K562 (cell line): ENCODE measurements at regions not wholly inside any gene's neighbourhood (a gene's known extent, or its start where the extent isn't known, plus 50 kb on each side); places are given as distances from the start of the nearest gene placed in this dataset.

Source experiments
- ATAC-seq: fragments of 200-7000 bp; cut with Tn5 transposase; 3 replicates; pipeline ENCODE4 v1.9.1; 2020; ENCODE audit warnings: moderate library complexity
- BruUV-seq: library from RNA; stranded (reverse); fragments of 400-500 nt; replicated peaks from 2 replicates; lab custom pipeline; 2021; lab: Mats Ljungman, UMichigan
- CTCF ChIA-PET: fragments of 300-600 bp; formaldehyde crosslinking; extraction: SDS; loops from one replicate; lab custom pipeline; 2021; ENCODE audit warnings: low intra/inter-chr PET ratio; lab: Yijun Ruan, JAX
- POLR2A ChIA-PET: fragments of 300-600, 350-650 bp; sonication (Branson Sonifier 250); formaldehyde crosslinking; extraction: SDS; loops from one replicate; lab custom pipeline; 2021; ENCODE audit warnings: antibody characterized with exemption, inconsistent platforms; lab: Yijun Ruan, JAX
- DNase-seq, 4 experiments: peaks; one replicate each; pipeline versions ENCODE4 v3.0.0 to v3.0.0-alpha.2; 2011 to 2018; ENCODE audit warnings: low spot score in 3 of 4, mixed read lengths in 3 of 4; ENCODE audit errors: extremely low read depth in 1 of 4
- FAIRE-seq: peaks from 2 replicates; lab custom pipeline; 2011; peaks lifted over from hg19 to GRCh38; lab: Jason Lieb, UNC
- H2AFZ ChIP-seq: 2 replicates; pipeline ENCODE4 v1.6.0; 2011; ENCODE audit warnings: low read depth, low read length, control low read depth, inconsistent platforms
- H3K27ac ChIP-seq: fragments of 200-600 bp; 3 replicates; pipeline ENCODE4 v1.8.0; 2011; ENCODE audit warnings: low read depth, mild to moderate bottlenecking, control low read depth, inconsistent platforms, low read length, moderate library complexity, mixed read lengths; ENCODE audit errors: extremely low read depth
- H3K27me3 ChIP-seq, 2 experiments: fragments of 300-600 bp in 1 of 2; 2 replicates in 1 of 2; 3 replicates in 1 of 2; pipeline versions ENCODE4 v1.6.0 to v1.8.0; 2011; ENCODE audit warnings: inconsistent platforms in 2 of 2, low read length in 2 of 2, mild to moderate bottlenecking in 1 of 2, mixed read lengths in 1 of 2, moderate library complexity in 1 of 2; ENCODE audit not compliant: control insufficient read depth in 2 of 2, insufficient read depth in 2 of 2
- H3K36me3 ChIP-seq: fragments of 300-600 bp; 3 replicates; pipeline ENCODE4 v1.8.0; 2011; ENCODE audit warnings: mild to moderate bottlenecking, low read length, inconsistent platforms; ENCODE audit not compliant: control insufficient read depth, insufficient read depth
- H3K4me1 ChIP-seq, 2 experiments: fragments of 200-600 bp in 1 of 2; replicated peaks in 1 of 2; 2 replicates in 1 of 2; 3 replicates in 1 of 2; pipeline versions ENCODE4 v1.5.1 to v1.8.0; 2011; ENCODE audit warnings: inconsistent platforms in 2 of 2, low read length in 2 of 2, mild to moderate bottlenecking in 1 of 2, mixed read lengths in 1 of 2, moderate library complexity in 1 of 2; ENCODE audit not compliant: control insufficient read depth in 2 of 2, insufficient read depth in 2 of 2
- H3K4me2 ChIP-seq: 2 replicates; pipeline ENCODE4 v1.6.1; 2011; ENCODE audit warnings: low read length, control low read depth, inconsistent platforms, mixed read lengths; ENCODE audit not compliant: insufficient read depth
- H3K4me3 ChIP-seq: fragments of 200-600 bp; sonication (generic), shearing (Covaris generic); 2 replicates; pipeline ENCODE4 v1.5.1; 2016; ENCODE audit warnings: control low read depth, inconsistent platforms
- H3K79me2 ChIP-seq: fragments of 200-600 bp; 3 replicates; pipeline ENCODE4 v1.8.0; 2011; ENCODE audit warnings: low read length, inconsistent platforms; ENCODE audit not compliant: control insufficient read depth, insufficient read depth
- H3K9ac ChIP-seq, 2 experiments: 2 replicates each; pipeline versions ENCODE4 v1.6.0 to v1.6.1; 2011; ENCODE audit warnings: low read depth in 2 of 2, low read length in 2 of 2, control low read depth in 1 of 2, inconsistent platforms in 1 of 2, mild to moderate bottlenecking in 1 of 2, mixed read lengths in 1 of 2; ENCODE audit not compliant: insufficient read depth in 1 of 2
- H3K9me1 ChIP-seq: one replicate; pipeline ENCODE4 v1.6.0; 2011; ENCODE audit warnings: inconsistent platforms, mild to moderate bottlenecking, low read length, moderate library complexity; ENCODE audit not compliant: control insufficient read depth, insufficient read depth
- H3K9me3 ChIP-seq: replicated peaks from 2 replicates; pipeline ENCODE4 v1.5.1; 2011; ENCODE audit warnings: low read depth, low read length, inconsistent platforms; ENCODE audit not compliant: control insufficient read depth, insufficient read depth
- H4K20me1 ChIP-seq: replicated peaks from 2 replicates; pipeline ENCODE4 v1.6.1; 2011; ENCODE audit warnings: low read length, inconsistent platforms, mixed read lengths; ENCODE audit not compliant: control insufficient read depth, insufficient read depth
- ATF7 ChIP-seq: fragments of 450-650 bp; IDR thresholded peaks from 2 replicates; pipeline ENCODE4 v1.7.1; 2014; ENCODE audit warnings: mild to moderate bottlenecking, moderate library complexity
- FOXJ3 ChIP-seq: sonication (generic); formaldehyde crosslinking; IDR thresholded peaks from 2 replicates; pipeline ENCODE4 v1.4.0; 2020; ENCODE audit warnings: mild to moderate bottlenecking, missing genetic modification reagents
- GTF2E2 ChIP-seq: fragments of 200-800 bp; sonication (Bioruptor generic); IDR thresholded peaks from 2 replicates; pipeline ENCODE4 v1.6.1; 2016; ENCODE audit warnings: missing genetic modification characterization, missing compliant biosample characterization
- HMGXB4 ChIP-seq: sonication (generic); formaldehyde crosslinking; IDR thresholded peaks from 2 replicates; pipeline ENCODE4 v1.8.1; 2023; ENCODE audit warnings: mild to moderate bottlenecking, missing genetic modification reagents
- PML ChIP-seq: IDR thresholded peaks from 2 replicates; pipeline ENCODE4 v1.6.1; 2012; ENCODE audit warnings: low read length, inconsistent platforms
- PTTG1 ChIP-seq: fragments of 450-650 bp; IDR thresholded peaks from 2 replicates; pipeline ENCODE4 v1.6.1; 2016; ENCODE audit warnings: low read depth, mild to moderate bottlenecking, missing genetic modification characterization, missing compliant biosample characterization
- TOE1 ChIP-seq, 2 experiments: fragments of 450-650 bp in 1 of 2; sonication (generic) in 1 of 2; formaldehyde crosslinking in 1 of 2; IDR thresholded peaks; 2 replicates each; pipeline versions ENCODE4 v1.7.1 to v1.8.0; 2016 to 2022; ENCODE audit warnings: borderline replicate concordance in 2 of 2, mild to moderate bottlenecking in 2 of 2, antibody characterized with exemption in 1 of 2, inconsistent platforms in 1 of 2, low read depth in 1 of 2, missing genetic modification reagents in 1 of 2, moderate library complexity in 1 of 2
- XRCC4 ChIP-seq: IDR thresholded peaks from one replicate; pipeline ENCODE4 v1.6.1; 2011; ENCODE audit not compliant: insufficient read depth, insufficient read length; ENCODE audit errors: extremely low read depth
- WGBS: fragments of 100-300 bp; shearing (Covaris generic); methylation state at CpG from one replicate; pipeline ENCODE4 v1.1.6; 2016; ENCODE audit warnings: low coverage, mixed read lengths; ENCODE audit not compliant: insufficient coverage; ENCODE audit errors: missing lambda C conversion rate; 5-methylcytosine and 5-hydroxymethylcytosine counted together
- in situ Hi-C: fragments of 300-500 bp; cut with MboI; formaldehyde crosslinking; loops from 4 replicates; pipeline ENCODE4 v1.15.0; 2018; ENCODE audit warnings: inconsistent platforms, mixed read lengths
- intact Hi-C: fragments of 100-400 bp; cut with micrococcal nuclease; formaldehyde crosslinking; loops from 2 replicates; pipeline ENCODE4 v1.14.2; 2022
- TF ChIP-seq, protein P1 (sequence below): sonication (generic); formaldehyde crosslinking; IDR thresholded peaks from 2 replicates; pipeline ENCODE4 v1.8.0; 2022; ENCODE audit warnings: mild to moderate bottlenecking, missing genetic modification reagents
- TF ChIP-seq, protein P2 (sequence below): fragments of 200-800 bp; sonication (Bioruptor generic); IDR thresholded peaks from 2 replicates; pipeline ENCODE4 v1.6.1; 2017; ENCODE audit warnings: missing genetic modification characterization, missing compliant biosample characterization

DNA sequence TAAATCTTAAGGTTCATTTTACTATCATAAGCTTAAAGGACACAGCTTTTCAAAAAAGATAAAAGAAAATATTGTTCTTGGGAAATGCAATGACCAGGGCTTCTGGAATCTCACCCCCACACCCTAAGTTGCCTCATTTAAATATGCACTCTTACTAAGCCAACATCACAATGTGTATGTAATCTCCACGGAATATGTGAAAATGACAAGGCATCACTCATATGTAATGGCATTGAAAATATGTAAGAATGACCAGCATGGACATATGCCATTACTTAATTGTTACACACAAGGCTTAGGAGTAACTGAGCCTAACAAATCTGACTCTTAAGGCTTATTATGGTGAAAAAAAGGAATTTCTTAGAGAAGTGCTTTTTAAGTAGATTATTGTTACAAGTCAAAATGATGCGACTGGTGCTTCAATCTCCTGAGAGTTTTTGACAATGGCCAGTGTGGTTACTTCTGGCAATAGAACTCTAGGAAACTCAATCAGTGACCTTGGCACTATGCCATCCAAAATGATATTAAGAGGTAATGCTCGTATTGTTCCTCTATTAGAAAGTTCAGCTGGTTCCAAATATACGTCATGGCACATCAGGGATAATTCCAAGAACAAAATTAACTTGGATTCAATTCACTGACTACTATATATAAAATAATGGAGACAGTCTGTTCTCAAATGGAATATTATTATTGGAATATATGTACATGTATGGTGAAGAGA lies 290.0 kb upstream of the PLSCR5 start:
- in situ Hi-C loops: no loop called here
- H3K4me1 ChIP-seq: no peaks in the 10 kb centered on the region
- WGBS: 0% methylated on average over 4 of the region's 4 CpGs
- H3K27me3 ChIP-seq: no peaks in the 10 kb centered on the region
- no peak for ATAC-seq
- H3K79me2 ChIP-seq: no peaks in the 10 kb centered on the region
- POLR2A ChIA-PET: no interaction called here
- no peak overlapping the region for H3K27ac ChIP-seq
- no peak overlapping the region for H2AFZ ChIP-seq
- no peaks in the 10 kb centered on the region for H3K36me3 ChIP-seq
- TF ChIP-seq, protein P1, sequence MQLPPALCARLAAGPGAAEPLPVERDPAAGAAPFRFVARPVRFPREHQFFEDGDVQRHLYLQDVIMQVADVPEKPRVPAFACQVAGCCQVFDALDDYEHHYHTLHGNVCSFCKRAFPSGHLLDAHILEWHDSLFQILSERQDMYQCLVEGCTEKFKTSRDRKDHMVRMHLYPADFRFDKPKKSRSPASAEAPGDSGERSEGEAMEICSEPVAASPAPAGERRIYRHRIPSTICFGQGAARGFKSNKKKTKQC: no peak
- TF ChIP-seq ATF7 (no peak), PML (no peak), XRCC4 (no peak), GTF2E2 (tag) (no peak), PTTG1 (tag) (no peak), HMGXB4 (CRISPR knock-in tag) (no peak), FOXJ3 (no peak), TOE1 (IDR thresholded peaks at IDR 0.05; ENCODE audit: borderline replicate concordance) (no peak), TOE1 (CRISPR knock-in tag; IDR thresholded peaks at IDR 0.05; ENCODE audit: borderline replicate concordance, low read depth) (no peak)
- TF ChIP-seq, protein P2, sequence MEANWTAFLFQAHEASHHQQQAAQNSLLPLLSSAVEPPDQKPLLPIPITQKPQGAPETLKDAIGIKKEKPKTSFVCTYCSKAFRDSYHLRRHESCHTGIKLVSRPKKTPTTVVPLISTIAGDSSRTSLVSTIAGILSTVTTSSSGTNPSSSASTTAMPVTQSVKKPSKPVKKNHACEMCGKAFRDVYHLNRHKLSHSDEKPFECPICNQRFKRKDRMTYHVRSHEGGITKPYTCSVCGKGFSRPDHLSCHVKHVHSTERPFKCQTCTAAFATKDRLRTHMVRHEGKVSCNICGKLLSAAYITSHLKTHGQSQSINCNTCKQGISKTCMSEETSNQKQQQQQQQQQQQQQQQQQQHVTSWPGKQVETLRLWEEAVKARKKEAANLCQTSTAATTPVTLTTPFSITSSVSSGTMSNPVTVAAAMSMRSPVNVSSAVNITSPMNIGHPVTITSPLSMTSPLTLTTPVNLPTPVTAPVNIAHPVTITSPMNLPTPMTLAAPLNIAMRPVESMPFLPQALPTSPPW (CRISPR knock-in tag): no peak
- TF ChIP-seq, all 486 proteins: peak for 0
- H3K4me2 ChIP-seq: no peak overlapping the region
- no peaks in the 10 kb centered on the region for H3K9me3 ChIP-seq
- DNase-seq (no peak), FAIRE-seq (no peak)
- H4K20me1 ChIP-seq: no peaks in the 10 kb centered on the region
- CTCF ChIA-PET: no interaction called here
- no peak overlapping the region for H3K9ac ChIP-seq
- intact Hi-C loops: no loop called here
- H3K4me3 ChIP-seq: no peak overlapping the region
- BruUV-seq: no TSS peak
- H3K9me1 ChIP-seq: no peaks in the 10 kb centered on the region
